DOHH2 (cell line): ENCODE measurements at regions not wholly inside any gene's neighbourhood (a gene's known extent, or its start where the extent isn't known, plus 50 kb on each side); places are given as distances from the start of the nearest gene placed in this dataset.

Source experiments
- EZH2phosphoT487 ChIP-seq: fragments of 200-600 bp; sonication (generic); IDR thresholded peaks from 2 replicates; pipeline ENCODE4 v1.6.1; 2017; ENCODE audit warnings: borderline replicate concordance, mild to moderate bottlenecking, antibody characterized with exemption, low read length, moderate library complexity, mixed read lengths
- TF ChIP-seq, protein P1 (sequence below): fragments of 200-600 bp; sonication (generic); IDR thresholded peaks from one replicate; pipeline ENCODE4 v1.5.1; 2014; ENCODE audit warnings: antibody characterized with exemption, mild to moderate bottlenecking, low read depth, low read length; ENCODE audit not compliant: poor library complexity, severe bottlenecking

DNA sequence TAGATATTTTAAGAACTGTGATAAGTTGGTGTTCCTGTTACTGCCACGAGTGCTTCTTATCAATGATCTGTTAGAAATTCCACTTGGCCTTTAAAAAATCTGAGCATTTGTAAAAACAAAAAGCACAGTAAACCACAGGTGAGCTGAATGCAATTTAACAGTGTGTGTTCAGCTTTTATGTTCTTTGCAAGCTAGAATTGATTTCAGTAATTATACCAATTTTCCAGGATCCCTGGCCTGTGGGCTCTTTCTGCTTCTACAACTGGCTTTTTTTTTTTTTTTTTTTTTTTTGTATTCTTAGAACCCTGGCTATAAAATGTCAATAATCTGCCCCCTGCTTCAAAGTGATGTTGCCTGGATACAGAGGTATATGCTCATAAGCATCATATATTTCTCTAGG is 548.5 kb upstream of the SLC8A1 start:
- TF ChIP-seq, protein P1, sequence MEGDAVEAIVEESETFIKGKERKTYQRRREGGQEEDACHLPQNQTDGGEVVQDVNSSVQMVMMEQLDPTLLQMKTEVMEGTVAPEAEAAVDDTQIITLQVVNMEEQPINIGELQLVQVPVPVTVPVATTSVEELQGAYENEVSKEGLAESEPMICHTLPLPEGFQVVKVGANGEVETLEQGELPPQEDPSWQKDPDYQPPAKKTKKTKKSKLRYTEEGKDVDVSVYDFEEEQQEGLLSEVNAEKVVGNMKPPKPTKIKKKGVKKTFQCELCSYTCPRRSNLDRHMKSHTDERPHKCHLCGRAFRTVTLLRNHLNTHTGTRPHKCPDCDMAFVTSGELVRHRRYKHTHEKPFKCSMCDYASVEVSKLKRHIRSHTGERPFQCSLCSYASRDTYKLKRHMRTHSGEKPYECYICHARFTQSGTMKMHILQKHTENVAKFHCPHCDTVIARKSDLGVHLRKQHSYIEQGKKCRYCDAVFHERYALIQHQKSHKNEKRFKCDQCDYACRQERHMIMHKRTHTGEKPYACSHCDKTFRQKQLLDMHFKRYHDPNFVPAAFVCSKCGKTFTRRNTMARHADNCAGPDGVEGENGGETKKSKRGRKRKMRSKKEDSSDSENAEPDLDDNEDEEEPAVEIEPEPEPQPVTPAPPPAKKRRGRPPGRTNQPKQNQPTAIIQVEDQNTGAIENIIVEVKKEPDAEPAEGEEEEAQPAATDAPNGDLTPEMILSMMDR = no peak
- no peak for TF ChIP-seq EZH2phosphoT487
